GM23338 (cell line): ENCODE measurements at regions not wholly inside any gene's neighbourhood (a gene's known extent, or its start where the extent isn't known, plus 50 kb on each side); places are given as distances from the start of the nearest gene placed in this dataset.

Experiments
- ATAC-seq: fragments of 200-7000 bp; cut with Tn5 transposase; 3 replicates; pipeline ENCODE4 v1.9.1; 2020
- DNase-seq: peaks from one replicate; pipeline ENCODE4 v3.0.0-alpha.2; 2015; ENCODE audit warnings: low spot score
- H2AFZ ChIP-seq: fragments of 200-600 bp; sonication (generic); 2 replicates; pipeline ENCODE4 v1.8.0; 2016; ENCODE audit warnings: antibody characterized with exemption, mild to moderate bottlenecking, moderate library complexity
- H3F3A ChIP-seq: fragments of 200-600 bp; sonication (generic); replicated peaks from 2 replicates; pipeline ENCODE4 v1.8.0; 2017; ENCODE audit warnings: antibody characterized with exemption, mixed run types, low read depth
- H3K27ac ChIP-seq: fragments of 200-600 bp; sonication (generic); 2 replicates; pipeline ENCODE4 v1.6.1; 2016; ENCODE audit warnings: low read depth
- H3K27me3 ChIP-seq: fragments of 200-600 bp; sonication (generic); 2 replicates; pipeline ENCODE4 v1.8.0; 2016; ENCODE audit warnings: mild to moderate bottlenecking, mixed run types, moderate library complexity; ENCODE audit not compliant: insufficient read depth
- H3K36me3 ChIP-seq: fragments of 200-600 bp; sonication (generic); 2 replicates; pipeline ENCODE4 v1.8.0; 2016; ENCODE audit warnings: mild to moderate bottlenecking; ENCODE audit not compliant: insufficient read depth
- H3K4me1 ChIP-seq: fragments of 200-600 bp; sonication (generic); 2 replicates; pipeline ENCODE4 v1.8.0; 2016; ENCODE audit warnings: mild to moderate bottlenecking, moderate library complexity; ENCODE audit not compliant: insufficient read depth
- H3K4me2 ChIP-seq: fragments of 200-600 bp; sonication (generic); 2 replicates; pipeline ENCODE4 v1.7.1; 2017; ENCODE audit warnings: mixed run types
- H3K4me3 ChIP-seq: fragments of 200-600 bp; sonication (generic); 2 replicates; pipeline ENCODE4 v1.6.1; 2016; ENCODE audit warnings: mixed run types
- H3K79me2 ChIP-seq: fragments of 200-600 bp; sonication (generic); replicated peaks from 2 replicates; pipeline ENCODE4 v1.8.0; 2017; ENCODE audit warnings: mild to moderate bottlenecking; ENCODE audit not compliant: insufficient read depth
- H3K9me2 ChIP-seq: fragments of 200-600 bp; sonication (generic); 2 replicates; pipeline ENCODE4 v1.8.0; 2017; ENCODE audit not compliant: insufficient read depth
- H4K20me1 ChIP-seq: fragments of 200-600 bp; sonication (generic); replicated peaks from 2 replicates; pipeline ENCODE4 v1.8.0; 2017; ENCODE audit warnings: mild to moderate bottlenecking; ENCODE audit not compliant: insufficient read depth
- H3K27ac Mint-ChIP-seq: 2 replicates; pipeline ENCODE4 v1.8.0; 2020; ENCODE audit warnings: inconsistent platforms, mild to moderate bottlenecking, moderate library complexity, mixed read lengths
- H3K27me3 Mint-ChIP-seq: 3 replicates; pipeline ENCODE4 v1.8.0; 2022; ENCODE audit warnings: low read depth, mild to moderate bottlenecking, moderate library complexity, mixed read lengths, inconsistent platforms; ENCODE audit not compliant: insufficient read depth, poor library complexity
- H3K36me3 Mint-ChIP-seq: 3 replicates; pipeline ENCODE4 v1.8.0; 2021; ENCODE audit warnings: low read depth, mild to moderate bottlenecking, inconsistent platforms, moderate library complexity, mixed read lengths
- H3K4me1 Mint-ChIP-seq: 3 replicates; pipeline ENCODE4 v1.8.0; 2020; ENCODE audit warnings: mild to moderate bottlenecking, inconsistent platforms, mixed read lengths
- H3K4me3 Mint-ChIP-seq: 3 replicates; pipeline ENCODE4 v1.8.0; 2021; ENCODE audit warnings: moderate library complexity, mild to moderate bottlenecking, inconsistent platforms, mixed read lengths
- H3K9me3 Mint-ChIP-seq: 3 replicates; pipeline ENCODE4 v1.8.0; 2020; ENCODE audit warnings: moderate library complexity, mild to moderate bottlenecking, inconsistent platforms, mixed read lengths
- CREB1 ChIP-seq: fragments of 250-450 bp; sonication (Bioruptor Pico); IDR thresholded peaks from 2 replicates; pipeline ENCODE4 v1.5.0; 2020; ENCODE audit warnings: low read depth, mild to moderate bottlenecking, moderate library complexity
- CTCF ChIP-seq, 2 experiments: fragments of 200-600 bp in 1 of 2; sonication (generic) in 1 of 2; conservative IDR thresholded peaks; 2 replicates each; pipeline versions ENCODE4 v1.5.1 to v1.6.1; 2016 to 2017; ENCODE audit warnings: antibody characterized with exemption in 2 of 2, low read depth in 2 of 2, mild to moderate bottlenecking in 2 of 2, moderate library complexity in 1 of 2
- ETS1 ChIP-seq: IDR thresholded peaks from 2 replicates; pipeline ENCODE4 v1.6.1; 2016; ENCODE audit warnings: antibody characterized with exemption
- EZH2 ChIP-seq: fragments of 200-600 bp; sonication (generic); IDR thresholded peaks from one replicate; pipeline ENCODE4 v1.8.0; 2017; ENCODE audit warnings: antibody characterized with exemption, mild to moderate bottlenecking, low read depth; ENCODE audit not compliant: unreplicated experiment
- EZH2phosphoT487 ChIP-seq: fragments of 200-600 bp; sonication (generic); IDR thresholded peaks from one replicate; pipeline ENCODE4 v1.8.1; 2018; ENCODE audit warnings: antibody characterized with exemption; ENCODE audit not compliant: unreplicated experiment
- JUNB ChIP-seq: IDR thresholded peaks from one replicate; pipeline ENCODE4 v1.6.1; 2016; ENCODE audit warnings: antibody characterized with exemption; ENCODE audit not compliant: unreplicated experiment
- NANOG ChIP-seq: IDR thresholded peaks from 2 replicates; pipeline ENCODE4 v1.6.1; 2016; ENCODE audit warnings: antibody characterized with exemption, borderline replicate concordance
- POLR2AphosphoS5 ChIP-seq: IDR thresholded peaks from 2 replicates; pipeline ENCODE4 v1.6.1; 2016; ENCODE audit warnings: antibody characterized with exemption, low read depth
- REST ChIP-seq: IDR thresholded peaks from one replicate; pipeline ENCODE4 v1.6.1; 2018; ENCODE audit warnings: antibody characterized with exemption; ENCODE audit not compliant: unreplicated experiment
- STAT1 ChIP-seq: IDR thresholded peaks from one replicate; pipeline ENCODE4 v1.6.1; 2016; ENCODE audit warnings: antibody characterized with exemption; ENCODE audit not compliant: unreplicated experiment
- ZNF114 ChIP-seq: fragments of 250-450 bp; sonication (Bioruptor Pico); IDR thresholded peaks from 2 replicates; pipeline ENCODE4 v1.5.0; 2020; ENCODE audit warnings: mild to moderate bottlenecking, moderate library complexity
- ZNF331 ChIP-seq: fragments of 250-450 bp; sonication (Bioruptor Pico); IDR thresholded peaks from 2 replicates; pipeline ENCODE4 v1.5.0; 2020; ENCODE audit warnings: low read depth, mild to moderate bottlenecking, moderate library complexity
- ZNF462 ChIP-seq: fragments of 250-450 bp; sonication (Bioruptor Pico); IDR thresholded peaks from 2 replicates; pipeline ENCODE4 v1.5.0; 2020; ENCODE audit warnings: mild to moderate bottlenecking, moderate library complexity

- H3F3A ChIP-seq: no peaks in the 10 kb centered on the region
- Mint-ChIP-seq H3K4me1 (peaks cover 11% of the 10 kb centered on the region; the same call in 2 of the 3 replicates), H3K9me3 (peaks cover 55% of the 10 kb centered on the region), H3K27me3 (no peaks in the 10 kb centered on the region), H3K4me3 (no peak overlapping the region), H3K27ac (no peak overlapping the region), H3K36me3 (no peaks in the 10 kb centered on the region)
- DNase-seq (no peak), ATAC-seq (no peak; the same call in 2 of the 3 replicates)
- no peaks in the 10 kb centered on the region for H3K27me3 ChIP-seq
- H2AFZ ChIP-seq: no peak overlapping the region
- no peaks in the 10 kb centered on the region for H3K36me3 ChIP-seq
- H3K4me1 ChIP-seq: peaks cover 6% of the 10 kb centered on the region
- H3K27ac ChIP-seq: no peak overlapping the region
- no peak overlapping the region for H3K4me2 ChIP-seq
- H3K79me2 ChIP-seq: no peaks in the 10 kb centered on the region
- TF ChIP-seq ZNF114 (CRISPR knock-in tag) (no peak), JUNB (no peak), EZH2phosphoT487 (no peak), NANOG (no peak), CREB1 (CRISPR knock-in tag) (no peak), REST (no peak), POLR2AphosphoS5 (no peak), ETS1 (no peak), ZNF331 (CRISPR knock-in tag) (no peak), ZNF462 (CRISPR knock-in tag) (no peak), EZH2 (no peak), CTCF (conservative IDR thresholded peaks at IDR 0.05; ENCODE audit: low read depth in 2 of 2) (no peak), STAT1 (no peak)
- no peak overlapping the region for H3K4me3 ChIP-seq
- no peaks in the 10 kb centered on the region for H4K20me1 ChIP-seq
- H3K9me2 ChIP-seq: peaks cover 2% of the 10 kb centered on the region; the same call in 1 of the 2 replicates
Measured at GRCh38 chr2:6525475-6525964, 340.2 kb downstream of the CMPK2 start.
